Testis (tissue), 2 donors: ENCODE measurements at regions not wholly inside any gene's neighbourhood (a gene's known extent, or its start where the extent isn't known, plus 50 kb on each side); places are given as distances from the start of the nearest gene placed in this dataset.

Experiments used
- POLR2A ChIP-seq: fragments of 450-650 bp; IDR thresholded peaks from one replicate; pipeline ENCODE4 v1.6.1; 2017; ENCODE audit warnings: antibody characterized with exemption, mild to moderate bottlenecking, moderate library complexity
- TF ChIP-seq, protein P1 (sequence below), 3 experiments: fragments of 450-650 bp in 2 of 3; fragments of 200-600 bp in 1 of 3; sonication (generic) in 1 of 3; IDR thresholded peaks; one replicate each; pipeline ENCODE4 v1.5.1; 2016 to 2019; ENCODE audit warnings: antibody characterized with exemption in 3 of 3, mild to moderate bottlenecking in 2 of 3, moderate library complexity in 1 of 3

GRCh38 chr6:47132724-47133123 lies 90.6 kb upstream of the ADGRF1 start:
- TF ChIP-seq, protein P1, sequence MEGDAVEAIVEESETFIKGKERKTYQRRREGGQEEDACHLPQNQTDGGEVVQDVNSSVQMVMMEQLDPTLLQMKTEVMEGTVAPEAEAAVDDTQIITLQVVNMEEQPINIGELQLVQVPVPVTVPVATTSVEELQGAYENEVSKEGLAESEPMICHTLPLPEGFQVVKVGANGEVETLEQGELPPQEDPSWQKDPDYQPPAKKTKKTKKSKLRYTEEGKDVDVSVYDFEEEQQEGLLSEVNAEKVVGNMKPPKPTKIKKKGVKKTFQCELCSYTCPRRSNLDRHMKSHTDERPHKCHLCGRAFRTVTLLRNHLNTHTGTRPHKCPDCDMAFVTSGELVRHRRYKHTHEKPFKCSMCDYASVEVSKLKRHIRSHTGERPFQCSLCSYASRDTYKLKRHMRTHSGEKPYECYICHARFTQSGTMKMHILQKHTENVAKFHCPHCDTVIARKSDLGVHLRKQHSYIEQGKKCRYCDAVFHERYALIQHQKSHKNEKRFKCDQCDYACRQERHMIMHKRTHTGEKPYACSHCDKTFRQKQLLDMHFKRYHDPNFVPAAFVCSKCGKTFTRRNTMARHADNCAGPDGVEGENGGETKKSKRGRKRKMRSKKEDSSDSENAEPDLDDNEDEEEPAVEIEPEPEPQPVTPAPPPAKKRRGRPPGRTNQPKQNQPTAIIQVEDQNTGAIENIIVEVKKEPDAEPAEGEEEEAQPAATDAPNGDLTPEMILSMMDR (IDR thresholded peaks at IDR 0.05) = no peak
- no peak for TF ChIP-seq POLR2A
